HG03066 (cell line): ENCODE measurements at regions not wholly inside any gene's neighbourhood (a gene's known extent, or its start where the extent isn't known, plus 50 kb on each side); places are given as distances from the start of the nearest gene placed in this dataset.
A peak's percentile ranks its signal among the peaks of the same experiment; 100 is the strongest.

Source experiments
- ATAC-seq: cut with Tn5 transposase; IDR thresholded peaks from one replicate; pipeline ENCODE4 v1.9.1; 2021; ENCODE audit warnings: low read depth; ENCODE audit not compliant: unreplicated experiment

DNA sequence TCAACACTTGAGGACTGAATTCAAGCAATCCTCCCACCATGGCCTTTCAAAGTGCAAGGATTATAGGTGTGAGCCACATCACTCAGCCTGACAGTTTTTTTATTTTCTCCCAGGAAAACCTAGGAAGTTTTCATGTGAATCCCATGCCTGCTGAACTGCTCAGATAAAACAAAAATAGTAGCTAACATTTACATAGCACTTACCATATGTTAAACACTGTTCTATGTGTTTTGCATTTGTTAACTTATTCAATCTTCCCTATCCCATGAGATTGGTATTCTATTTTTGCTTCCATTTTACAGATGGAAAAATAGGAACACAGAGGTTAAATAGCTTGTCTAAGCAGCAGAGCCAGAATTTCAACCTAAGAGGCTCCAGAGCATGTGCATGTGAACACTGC is 157.4 kb upstream of the KCTD1 start:
- ATAC-seq: no peak

DNA sequence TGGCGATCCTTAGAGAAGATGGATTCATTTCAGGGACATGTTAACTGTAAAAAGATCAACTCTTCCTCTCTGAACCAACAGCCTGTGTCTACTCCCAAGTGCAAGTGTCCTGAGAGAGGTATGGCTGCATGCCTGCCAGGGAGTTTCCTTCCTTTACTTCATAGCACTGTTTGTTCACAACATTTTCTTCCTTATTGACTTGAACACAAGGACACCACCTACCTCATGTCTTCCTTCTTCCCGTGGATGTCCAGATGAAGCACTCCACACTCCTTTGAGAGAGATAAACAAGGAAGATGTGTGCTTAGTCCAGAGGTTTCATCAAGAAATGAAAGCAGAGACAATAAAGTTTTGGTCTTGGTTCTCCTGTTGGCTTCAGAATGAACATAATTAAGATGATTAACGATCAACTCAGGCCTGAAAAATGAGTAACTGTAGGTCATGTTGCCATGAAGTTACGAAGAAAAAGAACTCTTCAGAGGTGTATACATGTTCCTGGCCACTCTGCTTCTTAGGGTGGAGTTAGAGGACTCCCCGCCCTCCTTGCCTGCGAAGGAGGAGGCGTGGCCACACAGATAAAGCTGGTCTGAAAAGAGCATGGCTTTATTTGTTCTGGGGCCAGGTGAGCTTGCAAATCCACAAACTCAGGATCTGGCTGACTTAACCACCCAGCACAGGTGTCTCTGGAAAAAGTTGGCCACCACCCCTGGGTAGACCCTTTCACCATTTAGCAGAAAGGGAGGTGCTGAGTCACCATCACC is 155.0 kb upstream of the KCTD1 start:
- no peak for ATAC-seq

DNA sequence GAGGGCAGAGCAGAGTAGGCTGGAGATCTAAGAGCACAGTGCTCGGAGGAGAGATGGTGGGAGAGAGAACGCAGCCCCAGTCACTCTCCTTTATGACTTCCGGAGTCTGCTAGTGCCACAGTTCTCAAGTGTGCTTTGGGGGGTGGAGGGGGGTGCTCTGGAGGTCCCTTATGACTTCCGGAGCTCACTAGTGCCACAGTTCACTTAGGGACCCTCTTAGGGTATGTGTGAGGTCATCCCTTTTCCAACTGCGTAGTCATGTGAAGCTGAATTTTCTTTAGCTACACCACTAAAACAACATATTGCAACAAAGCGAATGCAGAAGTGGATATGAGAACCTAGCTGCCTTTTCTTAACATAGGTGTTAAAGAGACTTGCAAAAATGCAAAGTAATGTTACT is 153.7 kb upstream of the KCTD1 start:
- ATAC-seq: no peak

DNA sequence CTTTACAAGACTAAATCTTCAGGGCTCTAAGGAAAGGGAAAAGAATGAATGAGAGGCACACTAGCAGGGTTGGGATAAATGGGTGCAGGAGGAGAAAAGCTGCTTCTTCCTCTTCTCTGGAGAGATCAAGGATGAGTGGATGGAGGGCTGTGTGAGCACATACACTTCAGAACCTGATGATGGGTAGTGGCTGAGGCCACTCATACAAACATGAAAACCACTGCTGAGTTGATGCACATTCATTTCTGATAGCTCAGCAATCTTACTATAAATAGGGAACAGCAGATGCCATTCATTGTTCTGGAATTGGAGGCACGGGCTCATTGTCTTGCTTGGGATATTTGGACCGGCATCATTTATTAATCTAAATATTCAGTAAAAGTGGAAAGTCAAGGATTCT is 152.4 kb upstream of the KCTD1 start:
- no peak for ATAC-seq

DNA sequence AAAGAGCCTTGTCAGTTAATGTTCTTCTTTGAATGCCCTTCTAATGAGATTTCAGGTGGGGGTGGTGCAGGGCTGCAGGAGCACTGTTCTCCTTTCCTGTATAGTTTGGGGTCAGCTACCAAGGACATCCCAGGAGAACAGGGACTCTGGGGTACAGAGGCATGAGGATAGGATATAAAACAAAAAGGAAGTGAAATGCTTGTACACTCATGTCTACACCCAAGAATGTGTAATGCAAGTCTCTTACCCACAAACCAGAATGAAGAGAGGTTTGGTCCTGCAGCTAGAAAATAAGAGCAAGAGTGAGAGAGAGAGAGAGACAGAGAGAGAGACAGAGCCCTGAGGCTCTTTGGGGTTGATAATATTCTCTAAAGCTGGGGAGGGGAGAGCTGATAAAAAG is 151.8 kb upstream of the KCTD1 start:
- ATAC-seq: no peak

DNA sequence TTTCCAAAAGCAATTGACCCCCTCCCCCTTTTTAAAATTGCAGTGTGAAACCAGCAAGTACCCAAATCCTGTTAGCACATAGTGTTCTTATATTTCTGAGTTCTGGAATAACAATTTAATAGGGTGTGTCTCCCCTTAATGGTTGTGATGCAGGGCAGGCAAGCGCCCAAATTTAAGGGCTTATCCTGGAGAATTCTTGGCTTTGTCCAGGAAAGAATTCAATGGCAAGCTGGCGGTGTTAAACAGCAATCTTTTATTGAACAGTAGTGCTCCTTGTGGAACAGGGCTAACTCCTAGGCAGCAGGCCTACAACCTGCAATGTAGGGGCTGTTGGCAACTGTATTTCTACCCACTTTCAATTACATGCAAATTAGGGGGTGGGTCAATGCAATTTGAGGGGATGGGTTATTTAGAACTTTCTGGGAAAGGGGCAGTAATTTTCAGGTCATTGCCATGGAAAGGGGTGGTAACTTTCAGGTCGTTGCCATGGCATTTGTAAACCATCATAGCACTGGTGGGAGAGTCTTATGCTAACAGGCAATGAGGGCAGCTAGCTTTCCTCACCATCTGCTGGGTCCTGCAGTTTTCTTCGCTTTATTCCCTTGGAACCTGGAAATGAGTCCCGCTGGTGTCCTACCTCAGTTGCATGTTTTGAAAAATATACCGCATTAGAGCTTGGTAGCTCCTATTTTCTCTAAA is 149.0 kb upstream of the KCTD1 start:
- no peak for ATAC-seq

DNA sequence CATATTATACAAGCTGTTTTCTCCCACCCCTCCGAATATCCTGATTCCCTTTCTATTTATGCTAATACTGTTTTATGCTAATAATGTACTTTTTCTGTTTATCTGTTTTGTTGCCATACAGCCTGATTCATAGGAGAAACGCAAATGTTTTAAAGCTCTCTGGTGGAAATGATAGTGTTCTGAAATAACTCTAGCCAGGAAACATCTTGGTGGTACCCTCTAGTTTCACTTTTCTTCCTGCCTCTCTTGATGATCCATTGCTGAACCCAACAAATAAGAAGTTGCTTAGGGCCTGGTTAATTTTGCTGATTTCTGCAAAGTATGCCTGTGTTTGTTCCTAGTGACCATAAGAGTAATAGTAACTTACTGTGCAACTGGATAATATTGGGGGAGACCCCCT is 148.4 kb upstream of the KCTD1 start:
- ATAC-seq: no peak

DNA sequence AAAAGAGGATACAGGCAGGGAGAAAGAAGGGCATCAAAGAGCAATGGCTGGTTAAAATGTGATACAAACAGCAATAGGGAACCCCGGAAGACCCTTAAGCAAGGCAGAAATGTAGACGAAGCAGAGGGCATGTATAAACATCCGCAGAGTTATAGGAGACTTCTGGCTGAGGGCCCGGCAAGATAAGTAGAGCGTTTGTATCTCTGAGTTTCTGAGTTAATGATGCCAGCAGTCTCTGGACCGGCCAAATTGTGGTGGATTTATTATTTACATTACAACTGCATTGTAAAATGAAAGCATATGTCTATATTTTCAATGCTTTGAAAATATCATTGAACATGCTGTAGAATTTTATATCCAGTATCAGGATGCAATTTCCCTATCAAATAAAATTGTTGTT is 148.0 kb upstream of the KCTD1 start:
- ATAC-seq: no peak

DNA sequence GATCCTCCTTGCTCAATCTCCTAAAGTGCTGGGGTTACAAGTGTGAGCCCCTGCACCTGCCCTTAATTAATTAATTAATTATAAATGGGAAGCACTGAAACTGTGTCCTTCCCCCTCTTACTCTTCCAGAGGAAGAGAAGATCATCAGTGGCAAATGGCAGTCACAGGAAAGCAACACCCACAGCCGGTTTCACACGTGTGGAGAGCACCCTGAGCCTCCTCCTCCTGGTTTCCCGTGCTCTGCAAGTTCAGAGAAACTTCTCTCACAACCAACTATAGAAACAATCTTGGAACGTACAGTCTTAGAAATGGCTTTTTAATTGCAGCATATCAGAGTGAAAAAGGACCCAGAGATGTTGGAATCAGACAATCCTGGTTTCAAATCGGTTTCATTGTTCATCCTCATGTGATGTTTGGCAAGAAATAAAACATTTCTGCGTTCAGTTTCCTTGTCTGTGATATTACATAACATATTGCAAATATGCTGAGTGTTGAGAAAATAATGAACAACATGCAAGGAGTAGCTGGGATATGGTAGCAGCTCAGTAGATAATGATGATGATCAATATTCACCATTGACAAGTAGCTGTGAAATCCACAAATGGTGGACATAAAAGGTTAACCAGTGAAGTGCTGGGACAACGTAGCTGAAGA is 141.0 kb upstream of the KCTD1 start:
- ATAC-seq: no peak

DNA sequence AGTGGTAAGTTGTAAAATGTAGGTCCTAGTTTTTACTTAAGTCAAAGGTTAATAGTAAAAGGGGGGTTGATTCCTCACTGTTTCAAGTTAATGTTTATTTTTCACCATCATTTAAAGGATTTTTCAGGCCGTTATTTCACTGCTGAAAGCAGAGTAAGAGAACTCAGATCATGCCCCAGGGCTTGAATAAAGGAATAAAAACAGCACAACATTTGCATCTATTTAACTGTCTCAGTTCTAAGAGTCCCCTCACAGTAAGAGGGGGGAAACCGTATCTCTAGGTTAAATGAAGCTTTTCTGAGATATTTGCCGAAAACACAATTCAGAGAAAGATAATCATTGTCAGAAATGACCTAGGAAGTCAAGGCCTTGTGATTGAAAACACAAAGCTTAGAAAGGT is 138.2 kb upstream of the KCTD1 start:
- no peak for ATAC-seq

DNA sequence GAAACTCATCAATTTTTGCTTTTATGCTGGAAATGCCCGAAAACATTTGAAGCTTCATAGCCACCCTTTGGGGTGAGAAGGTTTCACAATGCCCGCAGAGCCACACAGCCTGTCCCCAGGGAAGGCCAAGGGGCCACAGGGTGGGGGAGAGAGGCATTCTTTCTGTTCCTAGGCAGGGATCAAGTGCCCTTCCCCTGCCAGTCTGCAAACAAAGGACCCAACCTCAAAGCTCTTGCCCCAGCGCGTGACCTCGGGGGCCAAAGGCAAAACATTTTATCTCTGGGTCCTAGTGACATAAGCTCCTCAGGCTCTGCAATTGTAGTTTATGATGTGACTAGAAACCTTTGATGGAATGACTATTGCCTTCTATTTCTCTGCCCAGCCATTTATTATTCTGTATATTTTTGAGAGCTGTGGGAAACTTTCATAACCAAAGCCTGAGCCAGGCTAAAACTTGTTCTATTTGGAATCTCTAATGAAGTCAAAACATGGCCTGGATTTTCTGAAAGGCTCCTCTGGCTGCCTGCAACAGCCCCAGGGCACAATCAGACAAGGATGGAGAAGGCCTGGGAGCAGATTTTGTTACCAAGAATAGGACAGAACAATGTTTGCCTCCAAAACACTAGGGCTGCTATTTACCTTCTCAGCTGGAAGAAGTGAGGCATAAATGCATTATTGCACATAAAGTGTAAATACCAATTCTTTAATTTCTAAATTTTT is 137.2 kb upstream of the KCTD1 start:
- no peak for ATAC-seq

DNA sequence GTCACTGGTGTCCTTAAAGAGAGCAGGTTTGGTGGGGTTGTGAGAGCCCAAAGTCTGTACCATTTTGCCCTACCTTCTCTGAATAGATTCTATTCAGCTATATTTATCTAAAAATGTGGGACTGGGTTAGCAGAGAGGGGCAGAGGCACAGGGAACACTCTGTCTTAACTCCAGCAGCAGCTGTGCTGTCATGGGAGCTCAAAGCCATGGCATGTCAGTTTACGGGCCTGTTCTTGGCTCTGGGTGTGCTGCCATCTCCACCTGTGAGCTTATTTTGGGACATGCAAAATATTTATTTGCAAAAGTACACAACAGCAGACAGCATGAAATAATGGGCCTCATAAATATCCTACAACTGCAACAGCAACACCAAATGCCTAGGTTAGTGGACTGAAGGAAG is 129.6 kb upstream of the KCTD1 start:
- no peak for ATAC-seq

DNA sequence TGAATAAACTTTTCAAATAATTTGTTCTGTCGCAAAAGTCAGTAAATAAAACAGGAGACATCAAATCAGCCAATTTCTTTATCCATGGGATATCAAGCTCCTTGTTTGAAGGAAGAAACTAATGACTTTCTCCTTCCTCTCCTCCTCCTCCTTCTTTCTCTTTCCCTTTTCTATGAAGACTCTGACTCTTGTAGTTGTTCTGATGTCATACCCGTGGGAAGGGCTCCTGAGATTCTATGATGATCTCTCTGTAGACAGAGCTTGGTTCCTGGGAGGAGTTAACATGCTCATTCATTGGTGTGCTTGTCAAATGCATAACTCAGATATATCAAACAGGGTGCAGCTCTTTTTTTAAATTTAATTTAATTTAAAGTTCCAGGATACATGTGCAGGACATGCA is 118.7 kb upstream of the KCTD1 start:
- ATAC-seq: no peak

DNA sequence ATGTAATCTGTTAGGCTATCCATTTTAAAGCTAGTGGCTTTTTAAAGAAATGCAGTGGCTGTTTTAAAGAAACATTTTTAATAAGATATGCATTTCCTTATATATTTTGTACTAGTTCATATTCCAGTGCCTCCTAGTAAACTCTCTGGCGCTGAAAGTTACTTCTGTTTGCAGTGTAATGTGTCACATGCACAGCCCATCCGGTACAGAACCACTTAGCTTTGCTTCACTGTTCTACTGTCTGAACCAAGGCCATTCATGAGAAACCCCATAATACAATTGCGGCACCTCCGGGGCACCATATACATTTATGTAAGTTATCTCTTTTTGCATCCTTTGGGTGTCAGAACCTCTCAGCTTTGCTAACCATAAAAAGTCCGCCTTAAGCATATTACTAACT is 114.6 kb upstream of the KCTD1 start:
- no peak for ATAC-seq

DNA sequence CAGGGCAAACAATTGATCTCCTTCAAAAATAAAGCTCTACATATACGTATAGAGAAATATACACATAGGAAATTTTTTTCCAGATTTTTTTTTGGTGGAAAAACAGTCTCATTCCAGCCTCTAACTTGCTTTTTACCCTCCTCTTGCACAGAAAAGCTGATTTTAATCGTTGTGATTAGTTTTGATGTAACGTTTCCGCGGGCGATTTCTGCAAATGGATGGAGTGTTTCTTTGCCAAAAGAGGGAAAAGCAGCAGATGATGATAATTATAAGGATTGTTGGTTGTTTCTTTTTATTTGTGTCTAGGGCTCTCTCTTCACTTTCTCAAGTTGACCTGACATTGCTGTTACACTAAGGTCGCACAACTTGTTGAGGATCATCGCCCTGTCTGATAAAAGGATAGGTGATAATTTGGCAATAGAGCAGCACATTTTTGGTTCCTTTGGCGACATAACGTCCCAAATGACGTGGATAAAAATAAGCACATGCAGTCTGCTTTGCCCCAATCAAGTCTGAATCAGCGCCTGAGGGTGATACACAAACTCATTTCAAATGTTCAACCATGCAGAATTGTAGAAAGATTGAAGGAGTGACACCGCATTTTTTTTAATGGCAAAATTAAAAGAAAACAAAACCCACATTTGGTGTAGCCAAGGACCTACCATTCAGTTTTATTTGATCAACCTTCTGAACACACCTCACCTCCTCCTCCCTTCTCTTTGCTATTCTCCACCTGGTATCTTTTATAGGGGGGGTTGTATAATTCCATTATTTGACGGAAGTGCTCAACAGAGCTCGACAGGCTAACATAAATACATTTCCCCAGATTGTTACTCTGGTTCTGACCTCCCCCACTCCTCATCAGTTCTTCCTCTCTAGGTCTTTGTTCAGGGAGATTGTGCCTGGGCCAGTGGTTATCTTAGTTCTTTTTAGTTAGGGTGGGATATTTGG is 109.6 kb upstream of the KCTD1 start:
- no peak for ATAC-seq

DNA sequence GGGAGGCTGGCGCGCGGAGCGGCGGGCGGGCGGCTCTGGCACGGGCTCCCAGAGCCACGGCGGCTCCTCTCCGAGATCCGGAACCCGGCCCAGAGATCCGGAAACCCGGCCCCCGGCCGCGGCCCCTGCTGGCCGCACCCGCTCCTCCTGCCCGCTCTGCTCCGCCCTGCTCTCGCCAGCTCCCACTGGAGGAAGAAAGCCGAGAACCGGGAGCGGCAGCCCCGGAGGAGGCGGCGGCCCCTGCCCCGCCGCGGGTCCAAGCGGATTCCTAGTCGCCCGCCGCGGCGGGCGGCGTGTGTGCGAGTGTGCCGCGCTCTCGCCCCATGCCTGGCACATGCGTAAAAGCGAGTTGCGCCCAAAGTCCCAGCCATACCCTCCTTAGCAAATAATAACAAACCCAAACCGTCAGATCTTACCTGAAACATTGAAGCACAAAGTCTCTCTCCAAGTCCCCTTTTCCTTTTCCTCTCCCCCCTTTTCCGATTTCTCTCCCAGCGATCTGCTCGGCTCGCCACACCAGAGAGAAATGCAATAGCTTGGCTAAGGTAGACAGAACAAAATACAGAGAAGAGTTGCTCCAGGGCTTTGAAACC is 108.7 kb upstream of the KCTD1 start:
- ATAC-seq: peak; percentile 71

DNA sequence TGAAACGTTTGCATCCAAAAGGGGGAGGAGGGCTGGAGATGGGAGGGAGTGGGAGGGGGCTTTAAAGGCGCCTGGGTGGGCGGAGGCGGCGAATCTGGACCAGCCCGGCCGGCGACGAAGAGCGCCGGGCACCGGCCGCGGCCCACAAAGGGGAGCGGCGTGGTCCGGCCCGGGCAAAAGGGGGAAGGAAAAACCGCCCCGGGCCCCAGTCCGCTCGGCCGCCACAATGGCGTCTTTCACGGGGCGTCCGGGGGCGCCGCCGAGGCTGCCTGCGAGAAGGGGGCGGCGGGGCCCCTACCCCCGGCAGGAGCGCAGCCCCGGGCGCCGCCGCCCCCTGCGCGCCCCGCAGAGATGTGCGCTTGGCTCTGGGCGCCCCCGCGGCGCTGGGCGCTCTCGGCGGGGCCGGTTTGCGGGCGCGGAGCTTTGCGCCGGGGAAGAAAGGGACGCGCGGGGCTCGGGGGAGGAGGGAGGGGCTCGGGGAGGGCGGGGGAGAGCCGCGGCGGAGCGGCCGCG is 108.1 kb upstream of the KCTD1 start:
- ATAC-seq: peak; percentile 16

DNA sequence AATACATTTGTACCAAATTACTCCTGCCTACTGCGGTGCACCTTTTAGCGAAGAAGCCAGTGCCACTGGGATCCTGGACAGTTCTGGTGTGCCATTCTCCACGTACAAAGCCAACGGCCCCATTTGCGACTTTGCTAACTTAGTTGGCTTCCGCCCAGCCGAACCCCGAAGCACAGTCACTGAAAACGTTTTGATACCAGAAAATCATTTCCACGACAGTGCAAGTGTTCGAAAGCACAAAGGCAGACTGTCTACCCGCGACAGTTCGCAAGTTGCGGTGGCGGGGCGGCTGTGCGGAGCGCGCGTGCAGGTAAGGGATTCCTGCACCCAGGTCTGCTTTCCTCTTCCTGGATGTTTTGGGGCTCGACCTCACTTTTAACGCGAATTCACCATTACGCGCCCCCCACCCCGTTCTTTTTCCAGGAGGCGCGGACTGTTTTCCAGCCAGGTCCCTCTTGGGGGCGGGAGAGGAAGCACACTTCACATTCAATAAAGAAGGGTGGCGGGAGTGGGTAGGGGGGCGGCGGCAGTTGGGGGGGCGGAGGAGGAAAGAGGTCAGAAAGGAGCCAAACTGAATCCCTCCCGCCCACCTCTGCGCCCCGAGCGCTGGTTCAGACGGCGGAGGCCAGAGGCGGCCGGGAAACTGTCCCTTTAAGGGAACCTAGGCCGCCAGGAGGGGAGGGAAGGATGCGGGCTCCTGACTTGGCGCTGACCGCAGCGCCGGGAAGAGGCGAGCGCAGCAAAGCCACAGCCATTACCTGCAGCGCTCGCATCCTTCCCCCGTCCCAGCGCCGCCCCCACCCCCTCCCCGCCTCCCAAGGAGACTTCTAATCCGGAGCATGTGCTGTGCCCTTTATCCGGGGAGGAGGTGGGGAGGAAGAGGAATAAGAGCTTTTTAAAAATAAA is 107.4 kb upstream of the KCTD1 start:
- ATAC-seq: peak; percentile 20
